Lower lobe of right lung (tissue), 2 donors: ENCODE measurements at regions not wholly inside any gene's neighbourhood (a gene's known extent, or its start where the extent isn't known, plus 50 kb on each side); places are given as distances from the start of the nearest gene placed in this dataset.

Experiments used
- ATAC-seq, 2 donors: fragments of 200-7000 bp; cut with Tn5 transposase; one replicate each; pipeline ENCODE4 v1.9.1; 2020 to 2022; ENCODE audit warnings: mild to moderate bottlenecking in 2 of 2, moderate library complexity in 2 of 2
- DNase-seq: peaks from one replicate; pipeline ENCODE4 v3.0.0-alpha.2; 2020
- H3K27ac ChIP-seq: fragments of 200-600 bp; one replicate; pipeline ENCODE4 v1.8.0; 2022
- H3K27me3 ChIP-seq: fragments of 200-600 bp; one replicate; pipeline ENCODE4 v1.8.0; 2022; ENCODE audit warnings: low read depth
- H3K36me3 ChIP-seq: fragments of 200-600 bp; one replicate; pipeline ENCODE4 v1.8.0; 2022; ENCODE audit warnings: mild to moderate bottlenecking
- H3K4me1 ChIP-seq: fragments of 200-600 bp; one replicate; pipeline ENCODE4 v1.8.0; 2022
- H3K4me3 ChIP-seq: fragments of 200-600 bp; one replicate; pipeline ENCODE4 v1.8.0; 2022; ENCODE audit warnings: mild to moderate bottlenecking
- H3K9me3 ChIP-seq: fragments of 200-600 bp; one replicate; pipeline ENCODE4 v1.8.0; 2022
- intact Hi-C: fragments of 100-400 bp; cut with DNase I; formaldehyde crosslinking; loops from one replicate; pipeline ENCODE4 v1.11.0; 2022
- TF ChIP-seq, protein P1 (sequence below): fragments of 200-600 bp; IDR thresholded peaks from one replicate; pipeline ENCODE4 v1.8.0; 2022; ENCODE audit warnings: antibody characterized with exemption, mild to moderate bottlenecking
- donor health status: DM: no; HTN: yes; CAD: no; lungs with severe emphysema.

- H3K4me1 ChIP-seq = no peaks in the 10 kb centered on the region
- no peaks in the 10 kb centered on the region for H3K36me3 ChIP-seq
- H3K27ac ChIP-seq = no peak overlapping the region
- ATAC-seq = no peak
- H3K9me3 ChIP-seq = no peaks in the 10 kb centered on the region
- intact Hi-C loops = no loop called here
- no peak for DNase-seq
- H3K4me3 ChIP-seq = no peak overlapping the region
- TF ChIP-seq, protein P1, sequence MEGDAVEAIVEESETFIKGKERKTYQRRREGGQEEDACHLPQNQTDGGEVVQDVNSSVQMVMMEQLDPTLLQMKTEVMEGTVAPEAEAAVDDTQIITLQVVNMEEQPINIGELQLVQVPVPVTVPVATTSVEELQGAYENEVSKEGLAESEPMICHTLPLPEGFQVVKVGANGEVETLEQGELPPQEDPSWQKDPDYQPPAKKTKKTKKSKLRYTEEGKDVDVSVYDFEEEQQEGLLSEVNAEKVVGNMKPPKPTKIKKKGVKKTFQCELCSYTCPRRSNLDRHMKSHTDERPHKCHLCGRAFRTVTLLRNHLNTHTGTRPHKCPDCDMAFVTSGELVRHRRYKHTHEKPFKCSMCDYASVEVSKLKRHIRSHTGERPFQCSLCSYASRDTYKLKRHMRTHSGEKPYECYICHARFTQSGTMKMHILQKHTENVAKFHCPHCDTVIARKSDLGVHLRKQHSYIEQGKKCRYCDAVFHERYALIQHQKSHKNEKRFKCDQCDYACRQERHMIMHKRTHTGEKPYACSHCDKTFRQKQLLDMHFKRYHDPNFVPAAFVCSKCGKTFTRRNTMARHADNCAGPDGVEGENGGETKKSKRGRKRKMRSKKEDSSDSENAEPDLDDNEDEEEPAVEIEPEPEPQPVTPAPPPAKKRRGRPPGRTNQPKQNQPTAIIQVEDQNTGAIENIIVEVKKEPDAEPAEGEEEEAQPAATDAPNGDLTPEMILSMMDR = no peak
- no peaks in the 10 kb centered on the region for H3K27me3 ChIP-seq
Observed at GRCh38 chr5:9707732-9708462, 77.7 kb upstream of the TAS2R1 start.

- ATAC-seq (no peak), DNase-seq (no peak)
- Histone ChIP-seq H3K36me3 (no peaks in the 10 kb centered on the region), H3K27ac (no peak overlapping the region), H3K27me3 (no peaks in the 10 kb centered on the region), H3K4me1 (no peaks in the 10 kb centered on the region), H3K9me3 (no peaks in the 10 kb centered on the region), H3K4me3 (no peak overlapping the region)
- TF ChIP-seq, protein P1 = no peak
- intact Hi-C loops = no loop called here
Observed at GRCh38 chr5:9699681-9700080, 69.5 kb upstream of the TAS2R1 start.

- intact Hi-C loops = no loop called here
- ATAC-seq (no peak), DNase-seq (no peak)
- H3K27me3 ChIP-seq = no peaks in the 10 kb centered on the region
- H3K27ac ChIP-seq = no peak overlapping the region
- H3K9me3 ChIP-seq = no peaks in the 10 kb centered on the region
- TF ChIP-seq, protein P1 = no peak
- H3K4me1 ChIP-seq = no peaks in the 10 kb centered on the region
- no peaks in the 10 kb centered on the region for H3K36me3 ChIP-seq
- H3K4me3 ChIP-seq = no peak overlapping the region
Observed at GRCh38 chr5:9698841-9699240, 68.7 kb upstream of the TAS2R1 start.

GRCh38 chr5:9698125-9698826 lies 68.1 kb upstream of the TAS2R1 start:
- DNase-seq (no peak), ATAC-seq (no peak)
- H3K36me3 ChIP-seq = no peaks in the 10 kb centered on the region
- intact Hi-C loops = no loop called here
- H3K9me3 ChIP-seq = no peaks in the 10 kb centered on the region
- no peak overlapping the region for H3K27ac ChIP-seq
- H3K4me3 ChIP-seq = no peak overlapping the region
- no peaks in the 10 kb centered on the region for H3K4me1 ChIP-seq
- TF ChIP-seq, protein P1 = no peak
- no peaks in the 10 kb centered on the region for H3K27me3 ChIP-seq

GRCh38 chr5:9692576-9692975 lies 62.4 kb upstream of the TAS2R1 start:
- Histone ChIP-seq H3K36me3 (no peaks in the 10 kb centered on the region), H3K9me3 (no peaks in the 10 kb centered on the region), H3K4me1 (no peaks in the 10 kb centered on the region), H3K4me3 (no peak overlapping the region), H3K27ac (no peak overlapping the region), H3K27me3 (no peaks in the 10 kb centered on the region)
- DNase-seq (no peak), ATAC-seq (no peak)
- TF ChIP-seq, protein P1 = no peak
- intact Hi-C loops = no loop called here
